GM12878 (cell line): ENCODE measurements at regions not wholly inside any gene's neighbourhood (a gene's known extent, or its start where the extent isn't known, plus 50 kb on each side); places are given as distances from the start of the nearest gene placed in this dataset.

ENCODE experiments used
- ATAC-seq: fragments of 200-7000 bp; cut with Tn5 transposase; 3 replicates; pipeline ENCODE4 v1.9.1; 2020; ENCODE audit warnings: mild to moderate bottlenecking, moderate library complexity
- BruUV-seq: library from RNA; stranded (reverse); fragments of 400-500 nt; replicated peaks from 2 replicates; lab custom pipeline; 2021; lab: Mats Ljungman, UMichigan
- CTCF ChIA-PET: fragments of 300-600 bp; sonication (Branson Sonifier 250); formaldehyde crosslinking; extraction: SDS; loops from one replicate; lab custom pipeline; 2021; ENCODE audit warnings: inconsistent platforms; lab: Yijun Ruan, JAX
- POLR2A ChIA-PET: fragments of 350-600 bp; formaldehyde crosslinking; extraction: SDS; loops from one replicate; lab custom pipeline; 2021; ENCODE audit warnings: inconsistent platforms; lab: Charles Lee
- RAD21 ChIA-PET: fragments of 300-600 bp; sonication (Branson Sonifier 250); formaldehyde crosslinking; loops from one replicate; lab custom pipeline; 2023; ENCODE audit warnings: antibody characterized with exemption; ENCODE audit not compliant: unreplicated experiment; lab: Charles Lee
- SMC1A ChIA-PET: fragments of 300-600 bp; sonication (Branson Sonifier 250); formaldehyde crosslinking; loops from one replicate; lab custom pipeline; 2023; ENCODE audit not compliant: unreplicated experiment, uncharacterized antibody; lab: Charles Lee
- DNase-seq: peaks from one replicate; pipeline ENCODE4 v3.0.0-alpha.2; 2011; ENCODE audit warnings: low read depth, low spot score
- FAIRE-seq: peaks from 3 replicates; lab custom pipeline; 2011; peaks lifted over from hg19 to GRCh38; lab: Jason Lieb, UNC
- H2AFZ ChIP-seq: 2 replicates; pipeline ENCODE4 v1.6.0; 2011; ENCODE audit warnings: low read depth, low read length, control low read depth; ENCODE audit not compliant: control insufficient read depth
- H3K27ac ChIP-seq: 2 replicates; pipeline ENCODE4 v1.5.1; 2011; ENCODE audit warnings: control low read depth; ENCODE audit not compliant: control insufficient read depth, insufficient read depth
- H3K27me3 ChIP-seq, 2 experiments: replicated peaks in 1 of 2; 2 replicates each; pipeline versions ENCODE4 v1.6.0 to v1.6.1; 2011; ENCODE audit warnings: low read length in 1 of 2; ENCODE audit not compliant: control insufficient read depth in 2 of 2, insufficient read depth in 2 of 2
- H3K36me3 ChIP-seq, 2 experiments: 2 replicates each; pipeline ENCODE4 v1.5.1; 2011; ENCODE audit warnings: low read length in 1 of 2; ENCODE audit not compliant: control insufficient read depth in 2 of 2, insufficient read depth in 2 of 2
- H3K4me1 ChIP-seq: 2 replicates; pipeline ENCODE4 v1.6.1; 2011; ENCODE audit warnings: mild to moderate bottlenecking, low read length, moderate library complexity, mixed read lengths; ENCODE audit not compliant: control insufficient read depth, insufficient read depth
- H3K4me2 ChIP-seq: 2 replicates; pipeline ENCODE4 v1.6.0; 2011; ENCODE audit warnings: control low read depth; ENCODE audit not compliant: control insufficient read depth, insufficient read depth
- H3K4me3 ChIP-seq: fragments of 200-600 bp; sonication (generic); 2 replicates; pipeline ENCODE4 v1.5.1; 2016
- H3K79me2 ChIP-seq: 2 replicates; pipeline ENCODE4 v1.6.0; 2011; ENCODE audit warnings: low read length; ENCODE audit not compliant: control insufficient read depth, insufficient read depth
- H3K9ac ChIP-seq: 2 replicates; pipeline ENCODE4 v1.8.0; 2011; ENCODE audit warnings: low read length, control low read depth, mixed read lengths; ENCODE audit not compliant: control insufficient read depth, insufficient read depth
- H3K9me3 ChIP-seq: replicated peaks from 3 replicates; pipeline ENCODE4 v1.5.1; 2011; ENCODE audit warnings: mild to moderate bottlenecking, low read length; ENCODE audit not compliant: control insufficient read depth, insufficient read depth
- H4K20me1 ChIP-seq: 2 replicates; pipeline ENCODE4 v1.6.0; 2011; ENCODE audit not compliant: control insufficient read depth, insufficient read depth
- CHD1 ChIP-seq: IDR thresholded peaks from 2 replicates; pipeline ENCODE4 v1.6.1; 2012; ENCODE audit warnings: low read depth, low read length, improper control_type of control experiment
- EED ChIP-seq: sonication (generic); IDR thresholded peaks from 2 replicates; pipeline ENCODE4 v1.6.1; 2016; ENCODE audit warnings: antibody characterized with exemption, low read depth
- HCFC1 ChIP-seq: fragments of 150-350 bp; IDR thresholded peaks from 2 replicates; pipeline ENCODE4 v1.6.1; 2014; ENCODE audit warnings: low read length
- HDAC6 ChIP-seq: fragments of 200-600 bp; sonication (generic); IDR thresholded peaks from one replicate; pipeline ENCODE4 v1.8.0; 2017; ENCODE audit warnings: antibody characterized with exemption; ENCODE audit not compliant: unreplicated experiment
- KDM1A ChIP-seq: fragments of 200-600 bp; sonication (generic); IDR thresholded peaks from 2 replicates; pipeline ENCODE4 v1.6.1; 2016; ENCODE audit warnings: borderline replicate concordance
- KLF5 ChIP-seq: fragments of 450-650 bp; IDR thresholded peaks from 2 replicates; pipeline ENCODE4 v1.6.1; 2014; ENCODE audit warnings: mild to moderate bottlenecking; ENCODE audit not compliant: partially characterized antibody
- NFYB ChIP-seq: IDR thresholded peaks from 2 replicates; pipeline ENCODE4 v1.6.1; 2011; ENCODE audit warnings: low read depth, mild to moderate bottlenecking, low read length, improper control_type of control experiment, moderate library complexity; ENCODE audit not compliant: insufficient read depth
- POLR2AphosphoS5 ChIP-seq: IDR thresholded peaks from 2 replicates; pipeline ENCODE4 v1.6.1; 2011; ENCODE audit warnings: mild to moderate bottlenecking, low read length, inconsistent platforms
- SMAD5 ChIP-seq: IDR thresholded peaks from 2 replicates; pipeline ENCODE4 v1.6.1; 2016; ENCODE audit warnings: antibody characterized with exemption, low read depth
- SRF ChIP-seq, 2 experiments: IDR thresholded peaks; 2 replicates each; pipeline ENCODE4 v1.6.1; 2011; ENCODE audit warnings: low read depth in 2 of 2, low read length in 2 of 2, mild to moderate bottlenecking in 1 of 2, moderate library complexity in 1 of 2
- TAF1 ChIP-seq: IDR thresholded peaks from 2 replicates; pipeline ENCODE4 v1.6.1; 2011; ENCODE audit warnings: mild to moderate bottlenecking, low read depth, low read length, borderline replicate concordance
- TARDBP ChIP-seq: IDR thresholded peaks from 2 replicates; pipeline ENCODE4 v1.6.1; 2016; ENCODE audit warnings: borderline replicate concordance
- WGBS: methylation state at CpG from one replicate; pipeline ENCODE4 v1.1.6; 2016; ENCODE audit warnings: low lambda C conversion rate; ENCODE audit not compliant: insufficient replicate concordance, insufficient coverage; ENCODE audit errors: missing lambda C conversion rate; 5-methylcytosine and 5-hydroxymethylcytosine counted together
- in situ Hi-C: fragments of 300-500 bp; cut with MboI; formaldehyde crosslinking; loops from 9 replicates; pipeline ENCODE4 v1.14.3; 2018; ENCODE audit warnings: mixed read lengths
- intact Hi-C: fragments of 100-400 bp; cut with micrococcal nuclease; formaldehyde crosslinking; loops from one replicate; pipeline ENCODE4 v1.14.2; 2022; ENCODE audit not compliant: unreplicated experiment
- TF ChIP-seq, protein P1 (sequence below): IDR thresholded peaks from 2 replicates; pipeline ENCODE4 v1.6.1; 2011; ENCODE audit warnings: low read depth, low read length, improper control_type of control experiment, borderline replicate concordance
- TF ChIP-seq, protein P2 (sequence below): IDR thresholded peaks from 2 replicates; pipeline ENCODE4 v1.6.1; 2012; ENCODE audit warnings: low read depth, low read length, improper control_type of control experiment

GRCh38 chr16:9612267-9612666 is 520.8 kb downstream of the HAPSTR1 start:
- no peak for TF ChIP-seq TAF1
- TF ChIP-seq CHD1: no peak
- TF ChIP-seq KLF5: no peak
- no peak for TF ChIP-seq SMAD5
- TF ChIP-seq HDAC6: no peak
- no peak for TF ChIP-seq NFYB
- no peak for TF ChIP-seq TARDBP
- no peak for TF ChIP-seq SRF (IDR thresholded peaks at IDR 0.05; ENCODE audit: low read depth in 2 of 2, low read length in 2 of 2)
- TF ChIP-seq, protein P1, sequence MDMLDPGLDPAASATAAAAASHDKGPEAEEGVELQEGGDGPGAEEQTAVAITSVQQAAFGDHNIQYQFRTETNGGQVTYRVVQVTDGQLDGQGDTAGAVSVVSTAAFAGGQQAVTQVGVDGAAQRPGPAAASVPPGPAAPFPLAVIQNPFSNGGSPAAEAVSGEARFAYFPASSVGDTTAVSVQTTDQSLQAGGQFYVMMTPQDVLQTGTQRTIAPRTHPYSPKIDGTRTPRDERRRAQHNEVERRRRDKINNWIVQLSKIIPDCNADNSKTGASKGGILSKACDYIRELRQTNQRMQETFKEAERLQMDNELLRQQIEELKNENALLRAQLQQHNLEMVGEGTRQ: no peak
- TF ChIP-seq, protein P2, sequence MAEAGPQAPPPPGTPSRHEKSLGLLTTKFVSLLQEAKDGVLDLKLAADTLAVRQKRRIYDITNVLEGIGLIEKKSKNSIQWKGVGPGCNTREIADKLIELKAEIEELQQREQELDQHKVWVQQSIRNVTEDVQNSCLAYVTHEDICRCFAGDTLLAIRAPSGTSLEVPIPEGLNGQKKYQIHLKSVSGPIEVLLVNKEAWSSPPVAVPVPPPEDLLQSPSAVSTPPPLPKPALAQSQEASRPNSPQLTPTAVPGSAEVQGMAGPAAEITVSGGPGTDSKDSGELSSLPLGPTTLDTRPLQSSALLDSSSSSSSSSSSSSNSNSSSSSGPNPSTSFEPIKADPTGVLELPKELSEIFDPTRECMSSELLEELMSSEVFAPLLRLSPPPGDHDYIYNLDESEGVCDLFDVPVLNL: no peak
- no peak for TF ChIP-seq HCFC1
- TF ChIP-seq POLR2AphosphoS5: no peak
- TF ChIP-seq KDM1A: no peak
- no peak for TF ChIP-seq EED
- Histone ChIP-seq H2AFZ (no peak overlapping the region), H3K4me3 (no peak overlapping the region), H3K4me1 (no peaks in the 10 kb centered on the region), H3K27ac (no peak overlapping the region), H3K4me2 (no peak overlapping the region), H3K36me3 (no peaks in the 10 kb centered on the region), H4K20me1 (no peaks in the 10 kb centered on the region), H3K79me2 (no peaks in the 10 kb centered on the region), H3K9ac (no peak overlapping the region), H3K9me3 (no peaks in the 10 kb centered on the region), H3K27me3 (no peaks in the 10 kb centered on the region)
- ATAC-seq (no peak), DNase-seq (no peak), FAIRE-seq (no peak)
- ChIA-PET POLR2A (no interaction called here), CTCF (no interaction called here), SMC1A (no interaction called here), RAD21 (no interaction called here)
- BruUV-seq: no TSS peak
- intact Hi-C loops: no loop called here
- WGBS: 22% methylated on average over 7 of the region's 7 CpGs
- in situ Hi-C loops: no loop called here
